ENCODE measurements at regions not wholly inside any gene's neighbourhood (a gene's known extent, or its start where the extent isn't known, plus 50 kb on each side); places are given as distances from the start of the nearest gene placed in this dataset.

GRCh38 chr19:5215431-5215830 lies 125.2 kb downstream of the PTPRS start:
- H3K4me1 ChIP-seq: no peaks in the 10 kb centered on the region
- no peak for DNase-seq
- H3K4me3 ChIP-seq (ENCODE audit: low read depth, low read length): no peak overlapping the region
- peaks cover 94% of the 10 kb centered on the region for H3K36me3 ChIP-seq
- no peaks in the 10 kb centered on the region for H3K9me3 ChIP-seq
- H3K27me3 ChIP-seq: no peaks in the 10 kb centered on the region
- no peak for TF ChIP-seq CTCF (IDR thresholded peaks at IDR 0.05; ENCODE audit: low read depth, low read length)

GRCh38 chr19:5214902-5215301 lies 125.7 kb downstream of the PTPRS start:
- no peak for DNase-seq
- peaks cover 94% of the 10 kb centered on the region for H3K36me3 ChIP-seq
- no peaks in the 10 kb centered on the region for H3K4me1 ChIP-seq
- H3K9me3 ChIP-seq: no peaks in the 10 kb centered on the region
- no peak overlapping the region for H3K4me3 ChIP-seq (ENCODE audit: low read depth, low read length)
- no peak for TF ChIP-seq CTCF (IDR thresholded peaks at IDR 0.05; ENCODE audit: low read depth, low read length)
- H3K27me3 ChIP-seq: no peaks in the 10 kb centered on the region

- no peaks in the 10 kb centered on the region for H3K4me1 ChIP-seq
- H3K4me3 ChIP-seq (ENCODE audit: low read depth, low read length): no peak overlapping the region
- TF ChIP-seq CTCF (IDR thresholded peaks at IDR 0.05; ENCODE audit: low read depth, low read length): no peak
- no peaks in the 10 kb centered on the region for H3K27me3 ChIP-seq
- no peaks in the 10 kb centered on the region for H3K9me3 ChIP-seq
- DNase-seq: no peak
- peaks cover 94% of the 10 kb centered on the region for H3K36me3 ChIP-seq
Observed at GRCh38 chr19:5214371-5214770, 126.2 kb downstream of the PTPRS start.

- DNase-seq: no peak
- Histone ChIP-seq H3K36me3 (peaks cover 94% of the 10 kb centered on the region), H3K4me3 (ENCODE audit: low read depth, low read length) (no peak overlapping the region), H3K9me3 (no peaks in the 10 kb centered on the region), H3K4me1 (no peaks in the 10 kb centered on the region), H3K27me3 (no peaks in the 10 kb centered on the region)
- no peak for TF ChIP-seq CTCF (IDR thresholded peaks at IDR 0.05; ENCODE audit: low read depth, low read length)
Observed at GRCh38 chr19:5213667-5214066, 126.9 kb downstream of the PTPRS start.

GRCh38 chr19:5212101-5212500 lies 128.5 kb downstream of the PTPRS start:
- H3K4me3 ChIP-seq (ENCODE audit: low read depth, low read length): no peak overlapping the region
- H3K4me1 ChIP-seq: no peaks in the 10 kb centered on the region
- TF ChIP-seq CTCF (IDR thresholded peaks at IDR 0.05; ENCODE audit: low read depth, low read length): no peak
- no peaks in the 10 kb centered on the region for H3K9me3 ChIP-seq
- H3K36me3 ChIP-seq: peaks cover 96% of the 10 kb centered on the region
- H3K27me3 ChIP-seq: no peaks in the 10 kb centered on the region
- no peak for DNase-seq

- DNase-seq: no peak
- Histone ChIP-seq H3K36me3 (peaks cover 91% of the 10 kb centered on the region), H3K9me3 (no peaks in the 10 kb centered on the region), H3K27me3 (no peaks in the 10 kb centered on the region), H3K4me1 (no peaks in the 10 kb centered on the region), H3K4me3 (ENCODE audit: low read depth, low read length) (no peak overlapping the region)
- TF ChIP-seq CTCF (IDR thresholded peaks at IDR 0.05; ENCODE audit: low read depth, low read length): no peak
Observed at GRCh38 chr19:5211217-5211822, 129.3 kb downstream of the PTPRS start.
